Endothelial cell of umbilical vein (primary cell): ENCODE measurements at regions not wholly inside any gene's neighbourhood (a gene's known extent, or its start where the extent isn't known, plus 50 kb on each side); places are given as distances from the start of the nearest gene placed in this dataset.

Experiments used
- BruUV-seq: library from RNA; stranded (reverse); fragments of 400-500 nt; replicated peaks from 2 replicates; lab custom pipeline; 2021; lab: Mats Ljungman, UMichigan
- CTCF ChIA-PET: fragments of 300-600, 350-600 bp; sonication (Branson Sonifier 250); formaldehyde crosslinking; loops from one replicate; lab custom pipeline; 2021; ENCODE audit warnings: antibody characterized with exemption, inconsistent platforms; lab: Charles Lee
- POLR2A ChIA-PET: fragments of 300-600, 350-600 bp; sonication (Branson Sonifier 250); formaldehyde crosslinking; loops from one replicate; lab custom pipeline; 2021; ENCODE audit warnings: antibody characterized with exemption, inconsistent platforms; lab: Charles Lee
- DNase-seq: peaks from one replicate; pipeline ENCODE4 v3.0.0-alpha.2; 2011; ENCODE audit warnings: low read depth, low spot score
- FAIRE-seq: peaks from 2 replicates; lab custom pipeline; 2011; peaks lifted over from hg19 to GRCh38; lab: Jason Lieb, UNC
- H2AFZ ChIP-seq: 2 replicates; pipeline ENCODE4 v1.6.0; 2012; ENCODE audit warnings: low read depth, low read length, control low read depth, inconsistent platforms
- H3K27ac ChIP-seq: 2 replicates; pipeline ENCODE4 v1.5.1; 2011; ENCODE audit warnings: low read depth, mild to moderate bottlenecking, control low read depth, low read length, moderate library complexity; ENCODE audit not compliant: insufficient read depth
- H3K27me3 ChIP-seq, 2 experiments: 2 replicates each; pipeline versions ENCODE4 v1.6.0 to v1.6.1; 2011; ENCODE audit warnings: low read length in 2 of 2, mixed read lengths in 1 of 2; ENCODE audit not compliant: control insufficient read depth in 2 of 2, insufficient read depth in 2 of 2
- H3K36me3 ChIP-seq, 2 experiments: 2 replicates in 1 of 2; 3 replicates in 1 of 2; pipeline ENCODE4 v1.5.1; 2011; ENCODE audit warnings: low read length in 2 of 2, mild to moderate bottlenecking in 1 of 2, moderate library complexity in 1 of 2; ENCODE audit not compliant: control insufficient read depth in 2 of 2, insufficient read depth in 2 of 2; ENCODE audit errors: extremely low read depth in 1 of 2
- H3K4me1 ChIP-seq: 3 replicates; pipeline ENCODE4 v1.5.1; 2011; ENCODE audit warnings: mild to moderate bottlenecking, low read length; ENCODE audit not compliant: control insufficient read depth, insufficient read depth; ENCODE audit errors: extremely low read depth
- H3K4me2 ChIP-seq: 2 replicates; pipeline ENCODE4 v1.6.1; 2011; ENCODE audit warnings: low read length, control low read depth, mixed read lengths; ENCODE audit not compliant: insufficient read depth
- H3K4me3 ChIP-seq, 3 experiments: fragments of 200-600 bp in 1 of 3; sonication (generic), shearing (Covaris generic) in 1 of 3; replicated peaks in 1 of 3; 2 replicates each; pipeline ENCODE4 v1.5.1; 2011 to 2016; ENCODE audit warnings: control low read depth in 3 of 3, low read length in 3 of 3, mild to moderate bottlenecking in 2 of 3, inconsistent platforms in 1 of 3, low read depth in 1 of 3, moderate library complexity in 1 of 3; ENCODE audit not compliant: insufficient read depth in 1 of 3
- H3K79me2 ChIP-seq: 2 replicates; pipeline ENCODE4 v1.6.0; 2012; ENCODE audit warnings: low read length, inconsistent platforms; ENCODE audit not compliant: control insufficient read depth, insufficient read depth
- H3K9ac ChIP-seq: replicated peaks from 2 replicates; pipeline ENCODE3; 2011; ENCODE audit warnings: low read length, control low read depth; ENCODE audit not compliant: insufficient read depth; ENCODE audit errors: extremely low read depth
- H3K9me1 ChIP-seq: replicated peaks from 3 replicates; pipeline ENCODE4 v1.6.0; 2011; ENCODE audit warnings: mild to moderate bottlenecking, low read length; ENCODE audit not compliant: control insufficient read depth, insufficient read depth; ENCODE audit errors: extremely low read depth
- H3K9me3 ChIP-seq: replicated peaks from 2 replicates; pipeline ENCODE4 v1.5.1; 2012; ENCODE audit warnings: low read length, inconsistent platforms; ENCODE audit not compliant: control insufficient read depth, insufficient read depth
- H4K20me1 ChIP-seq: replicated peaks from 2 replicates; pipeline ENCODE3; 2011; ENCODE audit warnings: mild to moderate bottlenecking, low read length; ENCODE audit not compliant: control insufficient read depth, insufficient read depth; ENCODE audit errors: extremely low read depth
- EZH2 ChIP-seq: IDR thresholded peaks from 2 replicates; pipeline ENCODE4 v1.6.1; 2012; ENCODE audit warnings: borderline replicate concordance, low read depth, mild to moderate bottlenecking, moderate library complexity, low read length, inconsistent platforms; ENCODE audit not compliant: severe bottlenecking
- FOS ChIP-seq: IDR thresholded peaks from 2 replicates; pipeline ENCODE4 v1.6.1; 2011; ENCODE audit warnings: mild to moderate bottlenecking, low read length, moderate library complexity, borderline replicate concordance; ENCODE audit not compliant: insufficient read depth
- GATA2 ChIP-seq: IDR thresholded peaks from 2 replicates; pipeline ENCODE4 v1.7.0; 2011; ENCODE audit warnings: low read depth, mild to moderate bottlenecking, moderate library complexity, mixed read lengths, low read length; ENCODE audit not compliant: insufficient read length, insufficient read depth
- JUN ChIP-seq: IDR thresholded peaks from 2 replicates; pipeline ENCODE4 v1.6.1; 2011; ENCODE audit warnings: borderline replicate concordance, low read depth; ENCODE audit not compliant: insufficient read length, insufficient read depth
- MYC ChIP-seq: IDR thresholded peaks from one replicate; pipeline ENCODE4 v1.6.1; 2011; ENCODE audit warnings: mild to moderate bottlenecking, low read depth, low read length
- POLR2A ChIP-seq: IDR thresholded peaks from 2 replicates; pipeline ENCODE4 v1.6.1; 2012; ENCODE audit warnings: low read depth, mild to moderate bottlenecking, control low read depth, low read length
- POLR2AphosphoS5 ChIP-seq: IDR thresholded peaks from 2 replicates; pipeline ENCODE4 v1.6.1; 2012; ENCODE audit warnings: low read depth, mild to moderate bottlenecking, control low read depth, low read length, moderate library complexity; ENCODE audit not compliant: insufficient read depth
- dilution Hi-C: fragments of 300-500 bp; cut with MboI; formaldehyde crosslinking; loops from one replicate; pipeline ENCODE4 v1.15.0; 2019; ENCODE audit warnings: low sequenced_read_pairs; ENCODE audit not compliant: extremely low pct_ligation_motif_present
- intact Hi-C: fragments of 100-400 bp; cut with micrococcal nuclease; formaldehyde crosslinking; loops from one replicate; pipeline ENCODE4 v1.10.0; 2022
- TF ChIP-seq, protein P1 (sequence below): IDR thresholded peaks from 2 replicates; pipeline ENCODE4 v1.6.1; 2011; ENCODE audit not compliant: insufficient read depth, insufficient read length
- TF ChIP-seq, protein P2 (sequence below), 2 donors: IDR thresholded peaks; 1 replicate in 1 of 2; 2 replicates in 1 of 2; pipeline ENCODE4 v1.5.1; 2011; ENCODE audit warnings: low read length in 2 of 2, mild to moderate bottlenecking in 2 of 2, moderate library complexity in 2 of 2, control low read depth in 1 of 2, inconsistent platforms in 1 of 2, low read depth in 1 of 2; ENCODE audit not compliant: insufficient read depth in 1 of 2; ENCODE audit errors: extremely low read depth in 1 of 2

DNA sequence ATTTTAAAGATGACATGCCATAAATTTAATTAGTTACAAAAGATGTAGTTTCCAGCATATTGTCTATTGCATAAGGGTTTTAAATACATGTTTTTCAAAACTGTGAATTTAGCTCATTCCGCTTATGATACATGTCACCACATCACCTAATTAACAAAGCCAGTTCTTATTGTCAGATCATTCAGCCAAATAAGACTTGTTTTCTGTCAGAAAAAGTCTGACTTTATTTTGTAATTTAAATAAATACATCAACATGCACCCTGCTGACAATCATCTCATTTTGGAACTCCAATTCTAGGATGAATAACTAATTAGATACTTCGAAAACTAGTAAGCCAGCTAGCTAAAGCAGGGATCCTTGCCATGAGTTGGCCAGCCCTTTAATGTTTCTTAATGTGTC is 110.9 kb upstream of the APP start:
- ChIA-PET CTCF (no interaction called here), POLR2A (no interaction called here)
- no peaks in the 10 kb centered on the region for H3K4me1 ChIP-seq
- no peaks in the 10 kb centered on the region for H3K79me2 ChIP-seq
- H3K9ac ChIP-seq = no peak overlapping the region
- H3K9me3 ChIP-seq = no peaks in the 10 kb centered on the region
- FAIRE-seq (no peak), DNase-seq (no peak)
- no peaks in the 10 kb centered on the region for H3K36me3 ChIP-seq
- no peak overlapping the region for H3K4me2 ChIP-seq
- dilution Hi-C loops (no loop called here), intact Hi-C loops (no loop called here)
- H4K20me1 ChIP-seq = no peaks in the 10 kb centered on the region
- peaks cover 0 to 2% of the 10 kb centered on the region in 2 experiments for H3K27me3 ChIP-seq
- H3K9me1 ChIP-seq = no peaks in the 10 kb centered on the region
- no TSS peak for BruUV-seq
- no peak overlapping the region for H2AFZ ChIP-seq
- no peak overlapping the region for H3K27ac ChIP-seq
- no peak overlapping the region for H3K4me3 ChIP-seq
- TF ChIP-seq FOS (no peak), EZH2 (no peak), POLR2A (no peak), MYC (no peak), JUN (no peak), POLR2AphosphoS5 (no peak), GATA2 (no peak)
- TF ChIP-seq, protein P1, sequence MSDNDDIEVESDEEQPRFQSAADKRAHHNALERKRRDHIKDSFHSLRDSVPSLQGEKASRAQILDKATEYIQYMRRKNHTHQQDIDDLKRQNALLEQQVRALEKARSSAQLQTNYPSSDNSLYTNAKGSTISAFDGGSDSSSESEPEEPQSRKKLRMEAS = no peak
- TF ChIP-seq, protein P2, sequence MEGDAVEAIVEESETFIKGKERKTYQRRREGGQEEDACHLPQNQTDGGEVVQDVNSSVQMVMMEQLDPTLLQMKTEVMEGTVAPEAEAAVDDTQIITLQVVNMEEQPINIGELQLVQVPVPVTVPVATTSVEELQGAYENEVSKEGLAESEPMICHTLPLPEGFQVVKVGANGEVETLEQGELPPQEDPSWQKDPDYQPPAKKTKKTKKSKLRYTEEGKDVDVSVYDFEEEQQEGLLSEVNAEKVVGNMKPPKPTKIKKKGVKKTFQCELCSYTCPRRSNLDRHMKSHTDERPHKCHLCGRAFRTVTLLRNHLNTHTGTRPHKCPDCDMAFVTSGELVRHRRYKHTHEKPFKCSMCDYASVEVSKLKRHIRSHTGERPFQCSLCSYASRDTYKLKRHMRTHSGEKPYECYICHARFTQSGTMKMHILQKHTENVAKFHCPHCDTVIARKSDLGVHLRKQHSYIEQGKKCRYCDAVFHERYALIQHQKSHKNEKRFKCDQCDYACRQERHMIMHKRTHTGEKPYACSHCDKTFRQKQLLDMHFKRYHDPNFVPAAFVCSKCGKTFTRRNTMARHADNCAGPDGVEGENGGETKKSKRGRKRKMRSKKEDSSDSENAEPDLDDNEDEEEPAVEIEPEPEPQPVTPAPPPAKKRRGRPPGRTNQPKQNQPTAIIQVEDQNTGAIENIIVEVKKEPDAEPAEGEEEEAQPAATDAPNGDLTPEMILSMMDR (IDR thresholded peaks at IDR 0.05; ENCODE audit: extremely low read depth in 1 of 2, insufficient read depth in 1 of 2, low read depth in 1 of 2, low read length in 2 of 2) = no peak
